Type B pancreatic cell (in vitro differentiated cells): ENCODE measurements at regions not wholly inside any gene's neighbourhood (a gene's known extent, or its start where the extent isn't known, plus 50 kb on each side); places are given as distances from the start of the nearest gene placed in this dataset.

Experiments
- DNase-seq: peaks from one replicate; pipeline ENCODE4 v3.0.0; 2021; ENCODE audit warnings: mixed read lengths; ENCODE audit not compliant: unreplicated experiment; ENCODE audit errors: extremely low spot score
- H3K27ac Mint-ChIP-seq: 2 replicates; pipeline ENCODE4 v1.8.0; 2021; ENCODE audit warnings: mild to moderate bottlenecking, mixed read lengths
- H3K27me3 Mint-ChIP-seq: 2 replicates; pipeline ENCODE4 v1.8.0; 2021; ENCODE audit warnings: mixed read lengths
- H3K36me3 Mint-ChIP-seq: 2 replicates; pipeline ENCODE4 v1.8.0; 2021; ENCODE audit warnings: mixed read lengths
- H3K4me1 Mint-ChIP-seq: one replicate; pipeline ENCODE4 v1.8.0; 2021; ENCODE audit warnings: mixed read lengths; ENCODE audit not compliant: unreplicated experiment
- H3K4me3 Mint-ChIP-seq: 2 replicates; pipeline ENCODE4 v1.8.0; 2021; ENCODE audit warnings: mild to moderate bottlenecking, mixed read lengths
- H3K9me3 Mint-ChIP-seq: 2 replicates; pipeline ENCODE4 v1.8.0; 2021; ENCODE audit warnings: mixed read lengths
- TF ChIP-seq, protein P1 (sequence below): fragments of 200-600 bp; sonication (generic); conservative IDR thresholded peaks from 2 replicates; pipeline ENCODE4 v1.5.0; 2021; ENCODE audit warnings: antibody characterized with exemption, mild to moderate bottlenecking

DNA sequence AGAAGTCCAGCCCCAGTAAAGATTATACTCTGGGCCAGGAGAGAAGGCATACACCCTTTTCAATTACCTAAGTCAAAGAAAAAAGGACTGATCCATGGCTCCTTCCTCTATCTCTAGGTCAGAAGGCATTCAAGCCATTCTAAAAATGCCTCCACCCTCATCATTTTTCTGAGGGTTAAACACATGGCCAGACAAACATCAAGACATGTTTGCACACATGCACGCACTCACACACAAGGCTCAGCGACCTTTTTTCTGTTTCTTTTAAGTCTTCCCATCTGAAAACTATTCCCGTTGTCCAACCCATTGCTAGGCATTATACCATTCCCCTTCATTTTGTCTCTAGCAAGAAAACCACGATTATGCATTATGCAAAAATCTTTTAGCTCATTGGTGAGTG lies 126.6 kb downstream of the EN1 start:
- H3K27me3 Mint-ChIP-seq, result peaks cover 17% of the 10 kb centered on the region
- no peaks in the 10 kb centered on the region for H3K9me3 Mint-ChIP-seq
- no peak overlapping the region for H3K27ac Mint-ChIP-seq
- H3K4me1 Mint-ChIP-seq, result no peaks in the 10 kb centered on the region
- TF ChIP-seq, protein P1, sequence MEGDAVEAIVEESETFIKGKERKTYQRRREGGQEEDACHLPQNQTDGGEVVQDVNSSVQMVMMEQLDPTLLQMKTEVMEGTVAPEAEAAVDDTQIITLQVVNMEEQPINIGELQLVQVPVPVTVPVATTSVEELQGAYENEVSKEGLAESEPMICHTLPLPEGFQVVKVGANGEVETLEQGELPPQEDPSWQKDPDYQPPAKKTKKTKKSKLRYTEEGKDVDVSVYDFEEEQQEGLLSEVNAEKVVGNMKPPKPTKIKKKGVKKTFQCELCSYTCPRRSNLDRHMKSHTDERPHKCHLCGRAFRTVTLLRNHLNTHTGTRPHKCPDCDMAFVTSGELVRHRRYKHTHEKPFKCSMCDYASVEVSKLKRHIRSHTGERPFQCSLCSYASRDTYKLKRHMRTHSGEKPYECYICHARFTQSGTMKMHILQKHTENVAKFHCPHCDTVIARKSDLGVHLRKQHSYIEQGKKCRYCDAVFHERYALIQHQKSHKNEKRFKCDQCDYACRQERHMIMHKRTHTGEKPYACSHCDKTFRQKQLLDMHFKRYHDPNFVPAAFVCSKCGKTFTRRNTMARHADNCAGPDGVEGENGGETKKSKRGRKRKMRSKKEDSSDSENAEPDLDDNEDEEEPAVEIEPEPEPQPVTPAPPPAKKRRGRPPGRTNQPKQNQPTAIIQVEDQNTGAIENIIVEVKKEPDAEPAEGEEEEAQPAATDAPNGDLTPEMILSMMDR, result no peak
- no peak overlapping the region for H3K4me3 Mint-ChIP-seq
- no peaks in the 10 kb centered on the region for H3K36me3 Mint-ChIP-seq
- DNase-seq, result no peak

DNA sequence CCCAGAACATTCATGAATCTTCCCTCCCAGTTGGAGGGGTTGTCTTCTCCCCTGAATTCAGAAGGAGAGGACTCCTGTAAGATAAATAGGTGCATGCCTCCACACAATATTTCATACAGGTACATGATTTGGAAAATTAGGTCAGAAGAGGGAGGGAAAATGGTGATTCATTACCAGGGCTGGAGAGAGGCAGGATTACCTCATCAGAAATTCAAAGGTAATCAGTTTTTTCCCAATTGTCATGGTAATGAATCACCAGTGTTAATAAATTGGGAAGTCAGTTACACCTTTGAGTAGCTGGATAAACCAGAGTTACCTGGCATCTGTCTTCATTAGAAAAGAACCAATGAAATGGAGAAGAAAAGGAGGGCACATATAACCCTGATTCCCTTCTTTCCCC lies 128.5 kb downstream of the EN1 start:
- H3K27me3 Mint-ChIP-seq, result peaks cover 19% of the 10 kb centered on the region

DNA sequence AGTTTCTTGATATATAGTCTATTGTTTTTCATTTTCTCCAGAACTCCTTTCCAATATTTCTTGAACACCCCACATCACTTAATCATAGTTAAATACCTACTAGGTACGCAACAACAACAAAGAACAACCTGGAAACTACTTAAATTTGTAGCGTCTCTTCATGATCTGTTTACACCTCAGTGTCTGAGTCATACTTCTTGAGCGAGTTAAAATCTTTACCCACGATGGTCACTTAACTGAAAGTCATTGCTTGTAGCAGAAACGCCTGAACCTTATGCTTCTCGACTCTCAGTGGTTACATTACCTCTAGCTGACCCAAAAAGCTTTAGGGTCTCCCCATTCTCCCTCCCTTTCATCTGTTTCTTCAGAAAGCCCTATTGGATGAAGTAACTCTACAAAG lies 131.3 kb downstream of the EN1 start:
- peaks cover 27% of the 10 kb centered on the region for H3K27me3 Mint-ChIP-seq
- no peak overlapping the region for H3K27ac Mint-ChIP-seq
- H3K4me1 Mint-ChIP-seq, result no peaks in the 10 kb centered on the region
- TF ChIP-seq, protein P1, result no peak
- H3K4me3 Mint-ChIP-seq, result no peak overlapping the region
- no peaks in the 10 kb centered on the region for H3K36me3 Mint-ChIP-seq
- DNase-seq, result no peak
- peaks cover 7% of the 10 kb centered on the region for H3K9me3 Mint-ChIP-seq

More for the DNA sequence above, 128.5 kb downstream of the EN1 start:
- H3K4me1 Mint-ChIP-seq, result no peaks in the 10 kb centered on the region
- no peaks in the 10 kb centered on the region for H3K9me3 Mint-ChIP-seq
- no peak for DNase-seq
- TF ChIP-seq, protein P1, result no peak
- H3K4me3 Mint-ChIP-seq, result no peak overlapping the region
- H3K36me3 Mint-ChIP-seq, result no peaks in the 10 kb centered on the region
- H3K27ac Mint-ChIP-seq, result no peak overlapping the region

DNA sequence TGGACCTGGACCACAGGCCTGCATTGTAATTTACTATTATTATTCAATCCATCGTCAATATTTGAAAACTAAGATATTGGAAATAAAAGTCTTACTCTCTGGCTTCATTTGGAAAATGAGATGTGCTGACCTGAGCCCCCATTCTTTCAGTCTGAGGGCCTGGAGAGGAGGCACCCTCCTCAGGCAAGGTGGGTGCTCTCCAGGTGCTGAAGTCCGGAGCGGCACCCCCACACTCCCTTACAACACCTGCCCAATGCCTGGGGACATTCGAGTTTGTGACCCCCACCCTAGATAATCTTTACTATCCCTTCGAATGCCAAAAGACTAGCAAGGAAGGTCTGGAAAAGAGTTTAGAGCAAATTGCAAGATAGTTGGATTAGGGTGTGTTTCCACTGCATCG lies 133.3 kb downstream of the EN1 start:
- no peak overlapping the region for H3K4me3 Mint-ChIP-seq
- H3K9me3 Mint-ChIP-seq, result peaks cover 8% of the 10 kb centered on the region
- H3K36me3 Mint-ChIP-seq, result no peaks in the 10 kb centered on the region
- peaks cover 31% of the 10 kb centered on the region for H3K27me3 Mint-ChIP-seq
- DNase-seq, result no peak
- TF ChIP-seq, protein P1, result no peak
- no peaks in the 10 kb centered on the region for H3K4me1 Mint-ChIP-seq
- no peak overlapping the region for H3K27ac Mint-ChIP-seq

DNA sequence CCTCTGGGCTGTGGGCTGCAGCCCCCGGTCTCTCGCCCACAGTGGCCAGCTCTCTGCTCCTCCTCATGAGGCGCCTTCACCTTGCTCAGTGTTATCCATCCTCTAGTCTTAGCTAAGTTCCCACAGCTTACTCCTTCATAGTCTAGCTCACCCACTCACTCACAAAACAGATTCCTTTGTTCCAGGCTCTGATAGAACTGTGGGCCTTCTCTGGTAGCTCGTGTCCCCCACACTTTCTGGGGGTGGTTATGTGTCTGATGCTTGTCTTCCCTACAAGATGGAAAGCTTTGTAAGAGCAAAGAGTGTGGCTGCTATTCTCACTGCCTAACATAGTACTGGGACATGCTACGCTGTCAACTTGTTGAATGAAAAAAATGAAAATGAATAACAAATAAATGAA lies 135.8 kb downstream of the EN1 start:
- DNase-seq, result no peak
- no peaks in the 10 kb centered on the region for H3K4me1 Mint-ChIP-seq
- TF ChIP-seq, protein P1, result no peak
- no peaks in the 10 kb centered on the region for H3K36me3 Mint-ChIP-seq
- H3K27me3 Mint-ChIP-seq, result peaks cover 22% of the 10 kb centered on the region
- no peak overlapping the region for H3K27ac Mint-ChIP-seq
- H3K9me3 Mint-ChIP-seq, result peaks cover 8% of the 10 kb centered on the region
- no peak overlapping the region for H3K4me3 Mint-ChIP-seq

DNA sequence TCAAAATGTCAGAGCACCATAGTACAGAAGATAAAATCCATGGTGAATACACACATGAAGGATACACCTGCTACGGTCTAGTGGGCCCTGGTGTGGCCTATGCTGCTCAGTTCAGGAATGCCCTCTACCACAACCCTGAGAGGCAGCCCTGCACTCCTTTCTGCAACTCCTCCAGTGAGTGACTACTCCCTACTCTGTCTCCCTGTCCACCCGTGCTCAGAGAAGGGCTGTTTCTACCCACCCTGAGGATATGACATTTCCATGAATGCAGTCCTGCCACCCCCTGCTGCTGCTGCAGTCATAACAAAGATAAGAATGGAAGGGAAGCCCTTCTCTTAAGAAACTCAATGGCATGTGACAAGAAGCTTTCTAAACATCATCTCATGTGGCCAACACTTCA lies 137.0 kb downstream of the EN1 start:
- TF ChIP-seq, protein P1, result no peak
- Mint-ChIP-seq H3K27me3 (peaks cover 20% of the 10 kb centered on the region), H3K27ac (no peak overlapping the region), H3K4me3 (no peak overlapping the region), H3K36me3 (no peaks in the 10 kb centered on the region), H3K4me1 (no peaks in the 10 kb centered on the region), H3K9me3 (peaks cover 8% of the 10 kb centered on the region)
- DNase-seq, result no peak
